ENCODE measurements at regions not wholly inside any gene's neighbourhood (a gene's known extent, or its start where the extent isn't known, plus 50 kb on each side); places are given as distances from the start of the nearest gene placed in this dataset.

GRCh38 chrX:20361081-20361889 lies 94.6 kb upstream of the RPS6KA3 start:
- in situ Hi-C loops (cut with MboI; ENCODE audit: low sequenced_read_pairs) = no loop called here
- Histone ChIP-seq H3K27me3 (ENCODE audit: low read depth) (peaks cover 15% of the 10 kb centered on the region), H3K36me3 (replicated peaks) (no peaks in the 10 kb centered on the region), H3K4me3 (no peak overlapping the region), H3K4me1 (peaks cover 7% of the 10 kb centered on the region), H3K9me3 (no peaks in the 10 kb centered on the region)
- DNase-seq (ENCODE audit: low spot score in 2 of 2) = no peak

- H3K4me3 ChIP-seq = no peak overlapping the region
- peaks cover 5% of the 10 kb centered on the region; the same call in 1 of the 2 replicates for H3K27me3 ChIP-seq (ENCODE audit: low read depth)
- H3K4me1 ChIP-seq = no peaks in the 10 kb centered on the region
- H3K9me3 ChIP-seq = no peaks in the 10 kb centered on the region
- in situ Hi-C loops (cut with MboI; ENCODE audit: low sequenced_read_pairs) = no loop called here
- no peaks in the 10 kb centered on the region for H3K36me3 ChIP-seq (replicated peaks)
- DNase-seq (ENCODE audit: low spot score in 2 of 2) = no peak
These were observed 88.5 kb upstream of the RPS6KA3 start for GRCh38 chrX:20355187-20355586.

GRCh38 chrX:20354505-20354904 lies 87.8 kb upstream of the RPS6KA3 start:
- in situ Hi-C loops (cut with MboI; ENCODE audit: low sequenced_read_pairs) = no loop called here
- no peaks in the 10 kb centered on the region for H3K4me1 ChIP-seq
- no peaks in the 10 kb centered on the region for H3K9me3 ChIP-seq
- 0 out of 2 replicates have a peak, but pooled peaks cover 2% of the 10 kb centered on the region for H3K27me3 ChIP-seq (ENCODE audit: low read depth)
- H3K4me3 ChIP-seq = no peak overlapping the region
- H3K36me3 ChIP-seq (replicated peaks) = no peaks in the 10 kb centered on the region
- no peak for DNase-seq (ENCODE audit: low spot score in 2 of 2)

- no peak overlapping the region for H3K4me3 ChIP-seq
These were observed 86.2 kb upstream of the RPS6KA3 start for GRCh38 chrX:20352935-20353336.

GRCh38 chrX:20352504-20352903 lies 85.8 kb upstream of the RPS6KA3 start:
- no peak for DNase-seq (ENCODE audit: low spot score in 2 of 2)
- no peaks in the 10 kb centered on the region for H3K36me3 ChIP-seq (replicated peaks)
- in situ Hi-C loops (cut with MboI; ENCODE audit: low sequenced_read_pairs) = no loop called here
- H3K9me3 ChIP-seq = no peaks in the 10 kb centered on the region
- no peak overlapping the region for H3K4me3 ChIP-seq
- 0 out of 2 replicates have a peak, but pooled peaks cover 2% of the 10 kb centered on the region for H3K27me3 ChIP-seq (ENCODE audit: low read depth)
- H3K4me1 ChIP-seq = no peaks in the 10 kb centered on the region

More at GRCh38 chrX:20352935-20353336, 86.2 kb upstream of the RPS6KA3 start:
- in situ Hi-C loops (cut with MboI; ENCODE audit: low sequenced_read_pairs) = no loop called here
- Histone ChIP-seq H3K9me3 (no peaks in the 10 kb centered on the region), H3K4me1 (no peaks in the 10 kb centered on the region), H3K36me3 (replicated peaks) (no peaks in the 10 kb centered on the region), H3K27me3 (ENCODE audit: low read depth) (0 out of 2 replicates have a peak, but pooled peaks cover 2% of the 10 kb centered on the region)
- DNase-seq (ENCODE audit: low spot score in 2 of 2) = no peak

GRCh38 chrX:20350596-20350995 lies 83.9 kb upstream of the RPS6KA3 start:
- Histone ChIP-seq H3K27me3 (ENCODE audit: low read depth) (no peaks in the 10 kb centered on the region; the same call in 1 of the 2 replicates), H3K36me3 (replicated peaks) (no peaks in the 10 kb centered on the region), H3K4me1 (no peaks in the 10 kb centered on the region), H3K9me3 (no peaks in the 10 kb centered on the region), H3K4me3 (no peak overlapping the region)
- in situ Hi-C loops (cut with MboI; ENCODE audit: low sequenced_read_pairs) = no loop called here
- DNase-seq (ENCODE audit: low spot score in 2 of 2) = no peak

- Histone ChIP-seq H3K4me3 (no peak overlapping the region), H3K27me3 (ENCODE audit: low read depth) (no peaks in the 10 kb centered on the region; the same call in 1 of the 2 replicates), H3K36me3 (replicated peaks) (no peaks in the 10 kb centered on the region), H3K9me3 (no peaks in the 10 kb centered on the region), H3K4me1 (no peaks in the 10 kb centered on the region)
- no peak for DNase-seq (ENCODE audit: low spot score in 2 of 2)
- in situ Hi-C loops (cut with MboI; ENCODE audit: low sequenced_read_pairs) = no loop called here
These were observed 81.4 kb upstream of the RPS6KA3 start for GRCh38 chrX:20348139-20348538.

- no peak for DNase-seq (ENCODE audit: low spot score in 2 of 2)
- Histone ChIP-seq H3K36me3 (replicated peaks) (no peaks in the 10 kb centered on the region), H3K4me1 (no peaks in the 10 kb centered on the region), H3K4me3 (no peak overlapping the region), H3K9me3 (no peaks in the 10 kb centered on the region), H3K27me3 (ENCODE audit: low read depth) (no peaks in the 10 kb centered on the region; the same call in 1 of the 2 replicates)
- in situ Hi-C loops (cut with MboI; ENCODE audit: low sequenced_read_pairs) = no loop called here
These were observed 80.8 kb upstream of the RPS6KA3 start for GRCh38 chrX:20347481-20347880.

- Histone ChIP-seq H3K27me3 (ENCODE audit: low read depth) (peaks cover 4% of the 10 kb centered on the region; the same call in 1 of the 2 replicates), H3K36me3 (replicated peaks) (no peaks in the 10 kb centered on the region), H3K9me3 (no peaks in the 10 kb centered on the region), H3K4me1 (no peaks in the 10 kb centered on the region), H3K4me3 (no peak overlapping the region)
- in situ Hi-C loops (cut with MboI; ENCODE audit: low sequenced_read_pairs) = no loop called here
- no peak for DNase-seq (ENCODE audit: low spot score in 2 of 2)
These were observed 67.0 kb upstream of the RPS6KA3 start for GRCh38 chrX:20333672-20334071.

- Histone ChIP-seq H3K27me3 (ENCODE audit: low read depth) (peaks cover 4% of the 10 kb centered on the region; the same call in 1 of the 2 replicates), H3K36me3 (replicated peaks) (no peaks in the 10 kb centered on the region), H3K4me3 (no peak overlapping the region), H3K4me1 (no peaks in the 10 kb centered on the region), H3K9me3 (no peaks in the 10 kb centered on the region)
- in situ Hi-C loops (cut with MboI; ENCODE audit: low sequenced_read_pairs) = no loop called here
- DNase-seq (ENCODE audit: low spot score in 2 of 2) = no peak
These were observed 63.8 kb upstream of the RPS6KA3 start for GRCh38 chrX:20330545-20330944.

GRCh38 chrX:20329435-20329834 lies 62.7 kb upstream of the RPS6KA3 start:
- DNase-seq (ENCODE audit: low spot score in 2 of 2) = no peak
- Histone ChIP-seq H3K36me3 (replicated peaks) (no peaks in the 10 kb centered on the region), H3K4me1 (no peaks in the 10 kb centered on the region), H3K4me3 (no peak overlapping the region), H3K27me3 (ENCODE audit: low read depth) (peaks cover 4% of the 10 kb centered on the region; the same call in 1 of the 2 replicates), H3K9me3 (no peaks in the 10 kb centered on the region)
- in situ Hi-C loops (cut with MboI; ENCODE audit: low sequenced_read_pairs) = no loop called here

GRCh38 chrX:20325786-20326388 lies 59.2 kb upstream of the RPS6KA3 start:
- DNase-seq (ENCODE audit: low spot score in 2 of 2) = no peak
- H3K4me3 ChIP-seq = no peak overlapping the region
- in situ Hi-C loops (cut with MboI; ENCODE audit: low sequenced_read_pairs) = no loop called here
- H3K36me3 ChIP-seq (replicated peaks) = no peaks in the 10 kb centered on the region
- H3K9me3 ChIP-seq = no peaks in the 10 kb centered on the region
- H3K4me1 ChIP-seq = no peaks in the 10 kb centered on the region
- H3K27me3 ChIP-seq (ENCODE audit: low read depth) = peaks cover 6% of the 10 kb centered on the region

- H3K36me3 ChIP-seq (replicated peaks) = no peaks in the 10 kb centered on the region
- peaks cover 5% of the 10 kb centered on the region; the same call in 1 of the 2 replicates for H3K27me3 ChIP-seq (ENCODE audit: low read depth)
- in situ Hi-C loops (cut with MboI; ENCODE audit: low sequenced_read_pairs) = no loop called here
- no peaks in the 10 kb centered on the region for H3K9me3 ChIP-seq
- no peaks in the 10 kb centered on the region for H3K4me1 ChIP-seq
- no peak overlapping the region for H3K4me3 ChIP-seq
- DNase-seq (ENCODE audit: low spot score in 2 of 2) = no peak
These were observed 56.2 kb upstream of the RPS6KA3 start for GRCh38 chrX:20322887-20323286.

- no peak overlapping the region for H3K4me3 ChIP-seq
- in situ Hi-C loops (cut with MboI; ENCODE audit: low sequenced_read_pairs) = no loop called here
These were observed 53.9 kb upstream of the RPS6KA3 start for GRCh38 chrX:20320461-20321159.

More at GRCh38 chrX:20320461-20321159, 53.9 kb upstream of the RPS6KA3 start:
- DNase-seq (ENCODE audit: low spot score in 2 of 2) = no peak
- no peaks in the 10 kb centered on the region for H3K9me3 ChIP-seq
- no peaks in the 10 kb centered on the region for H3K36me3 ChIP-seq (replicated peaks)
- no peaks in the 10 kb centered on the region for H3K4me1 ChIP-seq
- peaks cover 5% of the 10 kb centered on the region; the same call in 1 of the 2 replicates for H3K27me3 ChIP-seq (ENCODE audit: low read depth)

Measured in HAP-1 (cell line).